Ammon's horn (tissue), 1 donor: ENCODE measurements at regions not wholly inside any gene's neighbourhood (a gene's known extent, or its start where the extent isn't known, plus 50 kb on each side); places are given as distances from the start of the nearest gene placed in this dataset.

ENCODE experiments used
- DNase-seq: peaks from one replicate; pipeline ENCODE4 v3.0.0-alpha.2; 2016; ENCODE audit warnings: low spot score

GRCh38 chr11:70928854-70929598 is 323.4 kb downstream of the SHANK2 start:
- DNase-seq, result no peak

- no peak for DNase-seq
Measured at GRCh38 chr11:70930215-70930614, 322.2 kb downstream of the SHANK2 start.

GRCh38 chr11:70931430-70931829 is 320.9 kb downstream of the SHANK2 start:
- DNase-seq, result no peak

- no peak for DNase-seq
Measured at GRCh38 chr11:70933981-70934583, 318.3 kb downstream of the SHANK2 start.

GRCh38 chr11:70935006-70935768 is 317.2 kb downstream of the SHANK2 start:
- no peak for DNase-seq

- no peak for DNase-seq
Measured at GRCh38 chr11:70942593-70942992, 309.8 kb downstream of the SHANK2 start.

GRCh38 chr11:70944141-70944540 is 308.2 kb downstream of the SHANK2 start:
- no peak for DNase-seq

GRCh38 chr11:70944636-70945035 is 307.7 kb downstream of the SHANK2 start:
- DNase-seq, result no peak

GRCh38 chr11:70948398-70948797 is 304.0 kb downstream of the SHANK2 start:
- no peak for DNase-seq

GRCh38 chr11:70948855-70949531 is 303.4 kb downstream of the SHANK2 start:
- DNase-seq, result no peak

GRCh38 chr11:70951139-70951804 is 301.1 kb downstream of the SHANK2 start:
- no peak for DNase-seq

- DNase-seq, result peak; percentile 4
Measured at GRCh38 chr11:70952191-70952590, 300.2 kb downstream of the SHANK2 start.

- no peak for DNase-seq
Measured at GRCh38 chr11:70953720-70954119, 298.7 kb downstream of the SHANK2 start.

- DNase-seq, result no peak
Measured at GRCh38 chr11:70954471-70954870, 297.9 kb downstream of the SHANK2 start.
